GM18867 (cell line): ENCODE measurements at regions not wholly inside any gene's neighbourhood (a gene's known extent, or its start where the extent isn't known, plus 50 kb on each side); places are given as distances from the start of the nearest gene placed in this dataset.
"Not testable (repeated sequence)": the region's sequence is repeated elsewhere in the genome, so short reads cannot be mapped to it uniquely, and the experiment has no call there.

Experiments used
- ATAC-seq: cut with Tn5 transposase; IDR thresholded peaks from one replicate; pipeline ENCODE4 v1.9.1; 2021; ENCODE audit warnings: mild to moderate bottlenecking, moderate library complexity; ENCODE audit not compliant: unreplicated experiment

- no peak for ATAC-seq
These were observed 246.6 kb downstream of the SLCO4C1 start for GRCh38 chr5:102049517-102049916.

GRCh38 chr5:102048940-102049339 lies 247.1 kb downstream of the SLCO4C1 start:
- no peak for ATAC-seq

- ATAC-seq: not testable (repeated sequence)
These were observed 249.0 kb downstream of the SLCO4C1 start for GRCh38 chr5:102047073-102047472.

- ATAC-seq: no peak
These were observed 255.8 kb downstream of the SLCO4C1 start for GRCh38 chr5:102040326-102040725.

GRCh38 chr5:102036927-102037326 lies 259.2 kb downstream of the SLCO4C1 start:
- ATAC-seq: no peak

- ATAC-seq: no peak
These were observed 264.4 kb downstream of the SLCO4C1 start for GRCh38 chr5:102031711-102032110.

GRCh38 chr5:102018690-102019089 lies 277.4 kb downstream of the SLCO4C1 start:
- ATAC-seq: no peak

GRCh38 chr5:102018279-102018678 lies 277.8 kb downstream of the SLCO4C1 start:
- no peak for ATAC-seq

GRCh38 chr5:102014371-102014770 lies 281.7 kb downstream of the SLCO4C1 start:
- ATAC-seq: no peak

GRCh38 chr5:102010644-102011043 lies 285.4 kb downstream of the SLCO4C1 start:
- no peak for ATAC-seq

- ATAC-seq: no peak
These were observed 298.8 kb downstream of the SLCO4C1 start for GRCh38 chr5:101997235-101997634.

GRCh38 chr5:101995585-101995984 lies 300.5 kb downstream of the SLCO4C1 start:
- no peak for ATAC-seq

GRCh38 chr5:101991486-101991885 lies 304.6 kb downstream of the SLCO4C1 start:
- no peak for ATAC-seq

- no peak for ATAC-seq
These were observed 306.4 kb downstream of the SLCO4C1 start for GRCh38 chr5:101989659-101990058.

GRCh38 chr5:101977729-101978345 lies 318.2 kb downstream of the SLCO4C1 start:
- ATAC-seq: peak; percentile 91

- no peak for ATAC-seq
These were observed 319.2 kb downstream of the SLCO4C1 start for GRCh38 chr5:101976933-101977332.

GRCh38 chr5:101969742-101970141 lies 326.3 kb downstream of the SLCO4C1 start:
- ATAC-seq: no peak

- no peak for ATAC-seq
These were observed 329.6 kb downstream of the SLCO4C1 start for GRCh38 chr5:101966476-101966875.

- no peak for ATAC-seq
These were observed 340.2 kb downstream of the SLCO4C1 start for GRCh38 chr5:101955891-101956290.

- no peak for ATAC-seq
These were observed 346.1 kb downstream of the SLCO4C1 start for GRCh38 chr5:101950019-101950418.

GRCh38 chr5:101948615-101949014 lies 347.5 kb downstream of the SLCO4C1 start:
- ATAC-seq: no peak

- ATAC-seq: no peak
These were observed 352.3 kb downstream of the SLCO4C1 start for GRCh38 chr5:101943784-101944183.

- ATAC-seq: peak; percentile 95
These were observed 353.7 kb downstream of the SLCO4C1 start for GRCh38 chr5:101942321-101942882.
